ENCODE measurements at regions not wholly inside any gene's neighbourhood (a gene's known extent, or its start where the extent isn't known, plus 50 kb on each side); places are given as distances from the start of the nearest gene placed in this dataset.

GRCh38 chr5:1708592-1709141 lies 91.0 kb downstream of the MRPL36 start:
- no peak for TF ChIP-seq NFIC (IDR thresholded peaks at IDR 0.05)
- TF ChIP-seq, protein P1, sequence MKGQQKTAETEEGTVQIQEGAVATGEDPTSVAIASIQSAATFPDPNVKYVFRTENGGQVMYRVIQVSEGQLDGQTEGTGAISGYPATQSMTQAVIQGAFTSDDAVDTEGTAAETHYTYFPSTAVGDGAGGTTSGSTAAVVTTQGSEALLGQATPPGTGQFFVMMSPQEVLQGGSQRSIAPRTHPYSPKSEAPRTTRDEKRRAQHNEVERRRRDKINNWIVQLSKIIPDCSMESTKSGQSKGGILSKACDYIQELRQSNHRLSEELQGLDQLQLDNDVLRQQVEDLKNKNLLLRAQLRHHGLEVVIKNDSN (IDR thresholded peaks at IDR 0.05) = no peak
- TF ChIP-seq ZBTB7A (IDR thresholded peaks at IDR 0.05; ENCODE audit: low read depth) = no peak
- no peak for TF ChIP-seq EP300 (IDR thresholded peaks at IDR 0.05; ENCODE audit: borderline replicate concordance)
- no peak for TF ChIP-seq REST (IDR thresholded peaks at IDR 0.05; ENCODE audit: low read depth)
- TF ChIP-seq, protein P2, sequence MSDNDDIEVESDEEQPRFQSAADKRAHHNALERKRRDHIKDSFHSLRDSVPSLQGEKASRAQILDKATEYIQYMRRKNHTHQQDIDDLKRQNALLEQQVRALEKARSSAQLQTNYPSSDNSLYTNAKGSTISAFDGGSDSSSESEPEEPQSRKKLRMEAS (IDR thresholded peaks at IDR 0.05) = no peak
- TF ChIP-seq CREB1 (IDR thresholded peaks at IDR 0.05; ENCODE audit: low read depth) = no peak
- no peak for TF ChIP-seq TAF1 (IDR thresholded peaks at IDR 0.05; ENCODE audit: low read depth)
- TF ChIP-seq RAD21 (IDR thresholded peaks at IDR 0.05; ENCODE audit: low read depth) = no peak
- no peak for TF ChIP-seq TCF12 (IDR thresholded peaks at IDR 0.05; ENCODE audit: low read depth)
- no peak for TF ChIP-seq YY1 (IDR thresholded peaks at IDR 0.05; ENCODE audit: low read depth)
